T-helper 2 cell treated with Interferon-gamma antibody and Interleukin-4, amounts not matched to agents 5 μg/mL and 100 μg/mL, for 36 hours (primary cell): ENCODE measurements at regions not wholly inside any gene's neighbourhood (a gene's known extent, or its start where the extent isn't known, plus 50 kb on each side); places are given as distances from the start of the nearest gene placed in this dataset.
"Not testable (repeated sequence)": the region's sequence is repeated elsewhere in the genome, so short reads cannot be mapped to it uniquely, and the experiment has no call there.

Experiments used
- DNase-seq: peaks from one replicate; pipeline ENCODE4 v3.0.0; 2021; ENCODE audit warnings: low spot score
- H3K27ac Mint-ChIP-seq: one replicate; pipeline ENCODE4 v1.8.0; 2021; ENCODE audit warnings: mild to moderate bottlenecking, mixed read lengths
- H3K27me3 Mint-ChIP-seq: one replicate; pipeline ENCODE4 v1.8.0; 2021; ENCODE audit warnings: low read depth, mixed read lengths
- H3K36me3 Mint-ChIP-seq: one replicate; pipeline ENCODE4 v1.8.0; 2021; ENCODE audit warnings: low read depth, mixed read lengths
- H3K4me1 Mint-ChIP-seq: one replicate; pipeline ENCODE4 v1.8.0; 2021; ENCODE audit warnings: low read depth, mixed read lengths
- H3K4me3 Mint-ChIP-seq: one replicate; pipeline ENCODE4 v1.8.0; 2022; ENCODE audit warnings: mild to moderate bottlenecking, moderate library complexity, mixed read lengths
- H3K9me3 Mint-ChIP-seq: one replicate; pipeline ENCODE4 v1.8.0; 2021; ENCODE audit warnings: mixed read lengths

DNA sequence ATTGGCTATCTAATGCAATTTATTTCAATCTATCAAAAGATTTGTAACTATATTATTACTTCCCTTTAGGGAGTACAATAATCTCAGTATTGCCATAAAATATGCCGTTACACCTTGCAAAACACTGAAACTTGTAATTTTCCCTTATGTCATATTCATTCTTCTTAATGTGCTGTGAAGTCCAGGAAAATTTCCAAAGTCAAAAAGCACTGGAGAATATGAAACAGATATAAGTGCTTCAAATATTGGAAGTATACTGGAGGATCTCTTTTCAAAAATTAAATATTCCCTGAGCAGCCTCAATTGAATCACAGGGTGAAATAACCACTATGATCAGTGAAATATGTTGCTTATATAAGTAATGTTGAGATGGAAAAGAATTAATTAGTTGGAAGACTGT is 356.0 kb downstream of the PPP1R3A start:
- Mint-ChIP-seq H3K9me3 (no peaks in the 10 kb centered on the region), H3K27ac (no peak overlapping the region), H3K36me3 (no peaks in the 10 kb centered on the region), H3K4me1 (no peaks in the 10 kb centered on the region), H3K27me3 (no peaks in the 10 kb centered on the region), H3K4me3 (no peak overlapping the region)
- DNase-seq: no peak

DNA sequence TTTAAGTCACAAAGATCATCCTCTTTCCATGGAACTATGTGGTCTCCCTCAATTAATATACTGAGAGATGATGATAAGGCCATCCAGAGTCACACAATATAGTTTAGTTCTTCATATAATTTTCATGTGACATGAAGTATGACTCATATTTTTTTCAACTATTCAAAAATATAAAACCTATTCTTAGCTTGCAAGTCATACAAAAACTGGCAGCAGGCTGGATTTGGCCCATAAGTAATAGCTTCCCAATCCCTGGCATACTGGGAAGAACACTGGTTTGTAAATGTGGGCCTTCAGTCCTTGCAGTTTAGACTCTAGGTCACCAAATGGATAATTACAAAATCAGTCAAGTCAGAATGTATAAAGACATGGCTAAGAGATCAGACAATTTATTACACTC is 356.6 kb downstream of the PPP1R3A start:
- no peaks in the 10 kb centered on the region for H3K27me3 Mint-ChIP-seq
- no peaks in the 10 kb centered on the region for H3K36me3 Mint-ChIP-seq
- H3K27ac Mint-ChIP-seq: no peak overlapping the region
- H3K4me3 Mint-ChIP-seq: no peak overlapping the region
- H3K9me3 Mint-ChIP-seq: no peaks in the 10 kb centered on the region
- H3K4me1 Mint-ChIP-seq: no peaks in the 10 kb centered on the region
- DNase-seq: no peak

DNA sequence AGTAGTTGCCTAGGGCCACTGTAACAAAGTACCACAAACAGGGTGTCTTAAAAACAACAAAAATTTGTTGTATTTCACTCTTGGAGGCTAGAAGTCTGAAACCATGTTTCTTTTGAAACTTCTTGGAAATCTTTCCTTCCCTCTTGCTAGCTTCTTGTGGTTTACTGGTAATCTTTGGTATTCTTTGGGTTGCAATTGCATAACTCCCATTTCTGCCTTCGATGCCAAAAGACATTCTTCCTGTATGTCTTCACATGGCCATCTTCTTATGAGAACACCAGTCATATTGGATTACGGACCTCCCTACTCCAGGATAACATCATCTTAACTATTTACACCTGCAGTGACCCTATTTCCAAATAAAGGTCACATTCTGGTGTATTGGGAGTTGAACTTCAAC is 357.4 kb downstream of the PPP1R3A start:
- no peaks in the 10 kb centered on the region for H3K4me1 Mint-ChIP-seq
- no peaks in the 10 kb centered on the region for H3K27me3 Mint-ChIP-seq
- no peak for DNase-seq
- H3K9me3 Mint-ChIP-seq: no peaks in the 10 kb centered on the region
- no peaks in the 10 kb centered on the region for H3K36me3 Mint-ChIP-seq
- H3K27ac Mint-ChIP-seq: no peak overlapping the region
- no peak overlapping the region for H3K4me3 Mint-ChIP-seq

DNA sequence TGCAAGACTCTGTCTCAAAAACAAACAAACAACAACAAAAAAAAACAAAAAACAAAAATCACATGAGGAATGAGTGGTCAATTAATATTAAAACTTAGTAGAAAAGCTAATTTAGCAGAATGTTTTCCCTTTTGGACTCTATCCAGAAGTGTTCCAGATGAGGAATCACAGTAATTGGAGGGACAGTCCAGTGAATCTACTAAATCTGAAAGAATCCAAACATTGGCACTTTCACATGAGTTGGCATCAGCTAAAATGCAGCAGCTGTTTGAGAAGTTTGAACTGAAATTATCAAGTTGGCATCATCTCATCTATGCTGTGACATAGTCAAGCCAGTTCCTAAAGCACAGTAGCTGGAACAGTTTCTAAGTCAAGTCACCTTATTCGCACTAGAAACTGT is 367.8 kb downstream of the PPP1R3A start:
- no peak overlapping the region for H3K4me3 Mint-ChIP-seq
- H3K4me1 Mint-ChIP-seq: no peaks in the 10 kb centered on the region
- H3K9me3 Mint-ChIP-seq: peaks cover 3% of the 10 kb centered on the region
- DNase-seq: no peak
- no peaks in the 10 kb centered on the region for H3K36me3 Mint-ChIP-seq
- no peaks in the 10 kb centered on the region for H3K27me3 Mint-ChIP-seq
- H3K27ac Mint-ChIP-seq: no peak overlapping the region

DNA sequence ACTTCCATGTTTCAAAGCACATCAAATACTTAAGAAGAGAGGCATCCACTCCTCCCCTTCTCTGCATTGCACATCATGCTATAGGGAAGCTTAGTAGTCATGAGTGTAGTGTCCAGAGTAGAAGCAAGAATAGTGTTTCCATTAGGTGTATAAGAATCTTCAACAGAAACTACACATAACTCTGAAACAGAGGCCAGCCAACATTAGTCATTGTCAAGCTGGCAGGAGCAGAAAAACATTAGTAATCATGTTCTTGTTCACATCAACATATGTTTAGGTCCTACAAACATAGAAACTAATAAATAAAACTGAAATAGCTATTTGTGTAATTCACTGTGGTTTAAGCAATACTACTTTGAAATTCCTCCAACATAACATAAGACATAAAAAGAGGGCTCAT is 370.2 kb downstream of the PPP1R3A start:
- no peak for DNase-seq
- H3K27me3 Mint-ChIP-seq: no peaks in the 10 kb centered on the region
- H3K9me3 Mint-ChIP-seq: peaks cover 3% of the 10 kb centered on the region
- H3K4me1 Mint-ChIP-seq: no peaks in the 10 kb centered on the region
- H3K36me3 Mint-ChIP-seq: no peaks in the 10 kb centered on the region
- H3K27ac Mint-ChIP-seq: no peak overlapping the region
- H3K4me3 Mint-ChIP-seq: no peak overlapping the region

DNA sequence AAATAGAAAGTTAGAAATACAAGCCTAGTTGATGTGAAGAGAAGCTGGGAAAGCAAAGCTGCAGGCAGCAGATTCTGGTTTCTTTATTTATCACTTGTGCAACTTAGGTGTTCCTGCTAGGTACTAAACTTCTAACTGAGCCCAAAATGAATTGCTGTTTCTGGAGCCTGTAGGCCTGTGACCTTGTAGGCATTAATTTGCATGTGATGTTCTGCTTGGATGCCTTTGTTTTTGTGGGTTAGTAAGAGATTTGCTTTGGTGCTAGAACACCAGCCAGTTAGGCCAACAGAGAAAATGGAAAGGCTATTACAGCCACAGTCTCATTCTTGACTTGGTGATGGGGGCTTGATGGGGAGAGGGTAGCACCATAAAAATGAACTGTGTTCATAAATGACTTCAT is 370.7 kb downstream of the PPP1R3A start:
- Mint-ChIP-seq H3K4me3 (no peak overlapping the region), H3K27ac (no peak overlapping the region), H3K9me3 (peaks cover 3% of the 10 kb centered on the region), H3K27me3 (no peaks in the 10 kb centered on the region), H3K36me3 (no peaks in the 10 kb centered on the region), H3K4me1 (no peaks in the 10 kb centered on the region)
- DNase-seq: no peak

DNA sequence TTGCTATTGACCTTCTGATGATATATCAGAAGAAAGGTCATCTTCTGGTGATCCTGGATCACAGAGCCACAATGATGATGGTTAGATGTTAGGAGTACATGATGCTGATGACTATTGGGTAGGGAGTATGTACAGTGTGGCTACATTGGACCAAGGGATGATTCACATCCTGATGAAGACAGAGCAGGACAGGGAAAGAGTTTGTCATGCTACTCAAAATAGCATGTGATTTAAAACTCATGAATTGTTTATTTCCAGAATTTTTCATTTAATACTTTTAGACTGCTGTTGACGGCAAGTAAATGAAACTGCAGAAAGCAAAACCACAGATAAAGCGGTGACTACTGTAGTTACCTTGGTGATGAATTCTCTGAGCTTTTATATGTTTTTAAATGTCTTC is 397.3 kb downstream of the PPP1R3A start:
- no peaks in the 10 kb centered on the region for H3K27me3 Mint-ChIP-seq
- H3K27ac Mint-ChIP-seq: no peak overlapping the region
- no peaks in the 10 kb centered on the region for H3K4me1 Mint-ChIP-seq
- DNase-seq: no peak
- no peaks in the 10 kb centered on the region for H3K36me3 Mint-ChIP-seq
- no peak overlapping the region for H3K4me3 Mint-ChIP-seq
- H3K9me3 Mint-ChIP-seq: no peaks in the 10 kb centered on the region

DNA sequence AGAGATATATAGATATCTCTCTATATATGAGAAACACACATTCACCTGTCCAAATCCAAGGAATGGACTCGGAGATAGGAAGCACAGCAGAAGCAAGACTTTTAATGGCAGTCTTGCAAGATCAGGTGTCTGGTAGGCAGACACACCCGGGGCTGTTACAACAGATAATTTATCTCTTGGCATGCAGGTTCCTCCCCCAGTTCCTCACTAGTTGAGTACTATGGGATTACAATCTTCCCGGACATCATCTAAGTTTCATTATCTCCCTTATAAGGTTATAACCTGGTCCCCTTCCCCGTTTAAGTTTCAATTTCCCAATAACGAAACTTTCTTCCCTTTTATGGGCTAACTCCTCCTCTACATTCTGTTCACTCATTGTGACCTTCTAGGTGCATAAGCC is 399.3 kb downstream of the PPP1R3A start:
- Mint-ChIP-seq H3K36me3 (no peaks in the 10 kb centered on the region), H3K4me3 (no peak overlapping the region), H3K9me3 (no peaks in the 10 kb centered on the region), H3K4me1 (no peaks in the 10 kb centered on the region), H3K27ac (no peak overlapping the region), H3K27me3 (no peaks in the 10 kb centered on the region)
- no peak for DNase-seq

DNA sequence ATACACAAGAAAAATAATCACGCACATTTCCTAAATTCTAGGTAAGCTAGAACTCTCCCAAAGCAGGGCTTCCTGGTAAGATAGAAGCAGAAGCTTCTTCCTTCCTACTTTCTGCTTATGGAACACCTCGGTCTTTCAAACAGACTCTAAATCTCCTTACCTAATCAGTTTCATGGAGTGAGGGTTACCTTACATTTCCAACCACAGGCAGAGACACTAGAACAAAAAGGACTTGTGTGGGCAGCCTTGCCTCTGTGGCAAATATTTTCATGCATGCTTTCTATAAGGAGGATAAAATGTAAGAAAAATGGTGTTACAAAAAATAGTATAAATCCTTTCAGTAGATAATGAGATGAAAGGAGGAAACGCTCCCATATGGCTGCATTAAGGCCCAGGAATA is 386.3 kb upstream of the SMIM30 start:
- Mint-ChIP-seq H3K36me3 (no peaks in the 10 kb centered on the region), H3K4me3 (no peak overlapping the region), H3K27ac (no peak overlapping the region), H3K4me1 (no peaks in the 10 kb centered on the region), H3K27me3 (no peaks in the 10 kb centered on the region), H3K9me3 (no peaks in the 10 kb centered on the region)
- DNase-seq: no peak

DNA sequence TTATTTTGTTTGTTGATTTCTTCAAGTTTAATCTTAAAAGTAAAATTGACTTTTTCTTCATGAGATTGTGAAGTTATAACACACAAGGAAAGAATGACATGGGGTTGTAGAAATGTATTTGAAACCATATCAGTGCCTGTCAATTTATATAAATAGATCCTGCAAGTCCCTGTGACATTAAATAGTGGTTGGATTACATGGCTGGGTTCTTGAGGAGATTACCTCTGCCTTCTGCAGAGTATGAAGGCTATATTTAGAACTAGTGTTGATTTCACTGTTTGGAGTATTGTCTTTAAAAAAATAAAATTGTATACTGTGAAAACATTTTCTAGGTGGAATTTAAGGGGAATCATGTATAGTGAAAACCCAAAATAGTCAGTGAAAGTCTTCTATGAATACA is 385.8 kb upstream of the SMIM30 start:
- no peak overlapping the region for H3K27ac Mint-ChIP-seq
- no peaks in the 10 kb centered on the region for H3K9me3 Mint-ChIP-seq
- H3K36me3 Mint-ChIP-seq: no peaks in the 10 kb centered on the region
- no peaks in the 10 kb centered on the region for H3K27me3 Mint-ChIP-seq
- no peak overlapping the region for H3K4me3 Mint-ChIP-seq
- H3K4me1 Mint-ChIP-seq: no peaks in the 10 kb centered on the region
- DNase-seq: no peak

DNA sequence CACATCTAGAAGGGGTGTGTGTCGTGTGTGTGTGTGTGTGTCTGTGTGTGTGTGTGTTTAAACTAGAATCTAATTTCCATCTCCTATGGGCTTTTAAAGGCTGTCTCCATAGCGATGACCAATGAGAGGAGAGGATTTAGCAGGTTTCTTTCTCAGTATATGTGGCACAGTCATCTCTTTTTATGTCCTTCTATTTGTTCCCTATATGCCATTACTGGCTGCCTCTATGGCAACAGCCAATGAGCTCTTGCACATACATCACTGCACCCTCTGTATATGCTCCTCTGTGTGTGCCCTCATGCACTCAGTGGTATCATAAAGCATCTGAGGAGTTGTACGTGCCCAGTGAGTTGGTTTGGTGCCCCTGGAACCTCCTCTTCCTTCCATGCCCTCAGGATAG is 378.2 kb upstream of the SMIM30 start:
- H3K36me3 Mint-ChIP-seq, H3K4me3 Mint-ChIP-seq, H3K27ac Mint-ChIP-seq, H3K4me1 Mint-ChIP-seq, H3K9me3 Mint-ChIP-seq, H3K27me3 Mint-ChIP-seq, DNase-seq: not testable (repeated sequence)

DNA sequence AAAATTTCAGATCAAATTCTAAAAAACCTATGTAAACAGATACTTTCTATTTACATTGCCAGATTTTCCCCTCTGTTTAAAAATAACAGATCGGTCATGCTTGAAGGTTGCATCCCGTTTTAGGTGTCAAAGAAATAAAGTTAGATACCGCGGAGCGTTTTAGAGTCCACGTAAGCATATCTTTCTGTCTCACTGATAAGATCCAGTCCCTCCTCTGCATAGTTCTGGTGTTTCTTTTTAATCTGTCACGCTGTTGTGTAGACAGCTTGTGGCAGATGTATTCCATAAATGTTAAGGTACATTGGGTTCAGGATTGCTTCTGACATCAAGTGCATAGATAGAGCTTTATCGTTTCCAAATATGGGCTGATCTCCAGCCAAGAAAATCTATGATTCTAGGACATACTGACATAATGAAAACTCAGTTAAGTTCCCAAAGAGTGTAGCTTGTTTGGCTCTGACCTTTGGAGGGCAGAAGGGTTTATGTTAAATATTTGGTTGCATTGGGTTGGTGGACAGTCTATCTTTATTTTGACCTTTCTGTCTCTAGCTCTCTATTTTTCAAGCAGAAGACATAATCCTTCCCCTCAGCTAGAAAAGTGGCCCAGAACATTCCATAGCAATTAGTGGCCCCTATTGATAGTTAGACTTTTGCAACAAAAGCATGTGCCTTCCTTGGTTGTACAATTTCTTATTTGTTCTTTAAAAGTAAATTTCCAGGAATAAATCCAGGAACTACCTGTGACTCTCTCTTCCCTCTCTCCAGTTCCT is 376.6 kb upstream of the SMIM30 start:
- H3K4me1 Mint-ChIP-seq, H3K27me3 Mint-ChIP-seq, DNase-seq, H3K4me3 Mint-ChIP-seq, H3K9me3 Mint-ChIP-seq, H3K36me3 Mint-ChIP-seq, H3K27ac Mint-ChIP-seq: not testable (repeated sequence)

DNA sequence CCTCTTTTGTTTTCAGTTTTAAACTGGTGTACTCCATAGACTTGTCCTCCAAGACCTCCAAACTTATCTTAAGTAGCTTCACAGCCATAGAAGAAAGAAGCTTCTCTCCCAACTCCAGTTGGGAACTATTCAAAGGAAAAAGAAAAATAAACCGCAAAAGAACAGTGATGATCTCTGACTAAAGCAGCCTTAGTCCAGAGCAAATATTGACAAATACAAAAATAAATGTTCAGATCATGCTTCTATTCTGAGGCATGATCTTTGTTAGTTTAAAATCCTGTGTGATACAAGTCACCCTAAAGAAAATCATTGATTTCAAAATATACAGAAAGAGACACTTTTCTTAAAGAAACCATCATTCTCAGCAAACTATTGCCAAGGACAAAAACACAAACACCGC is 373.0 kb upstream of the SMIM30 start:
- Mint-ChIP-seq H3K36me3 (no peaks in the 10 kb centered on the region), H3K27ac (no peak overlapping the region), H3K4me1 (no peaks in the 10 kb centered on the region), H3K9me3 (no peaks in the 10 kb centered on the region), H3K4me3 (no peak overlapping the region), H3K27me3 (no peaks in the 10 kb centered on the region)
- DNase-seq: no peak

DNA sequence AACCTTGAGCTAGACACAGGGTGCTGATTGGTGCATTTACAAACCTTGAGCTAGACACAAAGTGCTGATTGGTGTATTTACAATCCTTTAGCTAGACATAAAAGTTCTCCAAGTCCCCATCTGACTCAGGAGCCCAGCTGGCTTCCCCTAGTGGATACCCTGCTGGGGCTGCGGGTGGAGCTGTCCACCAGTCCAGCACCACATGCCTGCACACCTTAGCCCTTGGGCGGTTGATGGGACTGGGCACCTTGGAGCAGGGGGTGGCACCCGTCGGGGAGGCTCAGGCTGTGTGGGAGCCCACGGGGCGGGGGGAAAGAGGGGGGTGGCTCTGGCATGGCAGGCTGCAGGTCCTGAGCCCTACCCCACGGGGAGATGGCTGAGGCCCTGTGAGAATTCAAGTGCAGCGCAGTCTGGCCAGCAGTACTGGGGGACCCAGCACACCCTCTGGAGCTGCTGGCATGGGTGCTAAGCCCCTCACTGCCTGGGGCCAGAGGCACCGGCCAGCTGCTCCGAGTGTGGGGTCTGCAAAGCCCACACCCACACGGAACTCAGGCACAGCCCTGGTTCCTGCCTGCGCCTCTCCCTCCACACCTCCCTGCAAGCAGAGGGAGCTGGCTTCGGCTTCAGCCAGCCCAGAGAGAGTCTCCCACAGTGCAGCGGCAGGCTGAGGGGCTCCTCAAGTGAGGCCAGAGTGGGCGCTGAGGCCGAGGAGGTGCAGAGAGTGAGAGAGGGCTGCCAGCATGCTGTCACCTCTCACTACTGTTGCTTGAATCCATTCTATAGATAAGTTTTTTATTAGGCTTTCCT is 369.8 kb upstream of the SMIM30 start:
- H3K27ac Mint-ChIP-seq: no peak overlapping the region
- no peaks in the 10 kb centered on the region for H3K36me3 Mint-ChIP-seq
- H3K4me1 Mint-ChIP-seq: no peaks in the 10 kb centered on the region
- no peaks in the 10 kb centered on the region for H3K27me3 Mint-ChIP-seq
- H3K9me3 Mint-ChIP-seq: peaks cover 4% of the 10 kb centered on the region
- no peak for DNase-seq
- no peak overlapping the region for H3K4me3 Mint-ChIP-seq

DNA sequence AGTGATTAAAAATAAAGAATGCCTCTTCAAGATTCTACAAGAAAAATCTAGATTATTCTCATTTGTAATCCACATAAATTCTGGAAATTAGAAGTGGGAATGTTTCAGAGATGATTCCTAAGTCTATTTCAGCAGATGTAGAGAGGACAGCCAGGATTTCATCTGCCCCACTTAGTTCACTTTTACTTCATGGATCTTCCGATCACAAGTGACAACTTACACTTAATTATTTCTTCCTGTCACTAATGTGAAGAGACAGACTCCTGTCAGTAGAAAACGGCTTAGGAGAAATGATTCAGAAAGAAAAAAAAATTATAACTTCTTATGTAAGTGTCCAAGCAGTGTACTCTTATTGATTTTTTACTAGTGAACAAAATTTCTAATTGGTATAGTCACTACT is 368.2 kb upstream of the SMIM30 start:
- no peak for DNase-seq
- H3K27me3 Mint-ChIP-seq: no peaks in the 10 kb centered on the region
- no peaks in the 10 kb centered on the region for H3K4me1 Mint-ChIP-seq
- H3K27ac Mint-ChIP-seq: no peak overlapping the region
- H3K4me3 Mint-ChIP-seq: no peak overlapping the region
- H3K9me3 Mint-ChIP-seq: peaks cover 4% of the 10 kb centered on the region
- no peaks in the 10 kb centered on the region for H3K36me3 Mint-ChIP-seq
